Erythroblast (primary cell): ENCODE measurements at regions not wholly inside any gene's neighbourhood (a gene's known extent, or its start where the extent isn't known, plus 50 kb on each side); places are given as distances from the start of the nearest gene placed in this dataset.

ENCODE experiments used
- GATA1 ChIP-seq: IDR thresholded peaks from 2 replicates; pipeline ENCODE4 v1.6.1; 2011; ENCODE audit warnings: low read depth, mild to moderate bottlenecking, control low read depth, low read length, moderate library complexity
- POLR2A ChIP-seq: IDR thresholded peaks from 2 replicates; pipeline ENCODE4 v1.6.1; 2011; ENCODE audit warnings: mild to moderate bottlenecking, low read length

GRCh38 chr4:189206953-189207352, 733.7 kb upstream of the FRG1 start:
- TF ChIP-seq POLR2A, result no peak
- TF ChIP-seq GATA1, result no peak
